Psoas muscle (tissue), 7 donors: ENCODE measurements at regions not wholly inside any gene's neighbourhood (a gene's known extent, or its start where the extent isn't known, plus 50 kb on each side); places are given as distances from the start of the nearest gene placed in this dataset.

Experiments used
- ATAC-seq, 4 donors: fragments of 200-7000 bp; cut with Tn5 transposase; one replicate each; pipeline ENCODE4 v1.9.1; 2020; ENCODE audit warnings: moderate library complexity in 3 of 4, mild to moderate bottlenecking in 2 of 4
- DNase-seq, 2 donors: peaks; one replicate each; pipeline ENCODE4 v3.0.0-alpha.2; 2020
- H3K27ac ChIP-seq: fragments of 200-600 bp; one replicate; pipeline ENCODE4 v1.8.0; 2022
- H3K27me3 ChIP-seq, 3 donors: fragments of 200-600 bp in 1 of 3; one replicate each; pipeline versions ENCODE4 v1.6.1 to v1.8.0; 2013 to 2022; ENCODE audit warnings: low read length in 2 of 3, mild to moderate bottlenecking in 2 of 3, moderate library complexity in 1 of 3; ENCODE audit not compliant: insufficient read depth in 3 of 3
- H3K36me3 ChIP-seq, 2 donors: fragments of 200-600 bp in 1 of 2; one replicate each; pipeline versions ENCODE4 v1.6.1 to v1.8.0; 2013 to 2022; ENCODE audit warnings: low read depth in 1 of 2, mild to moderate bottlenecking in 1 of 2, moderate library complexity in 1 of 2; ENCODE audit not compliant: insufficient read depth in 1 of 2
- H3K4me1 ChIP-seq: fragments of 200-600 bp; one replicate; pipeline ENCODE4 v1.8.0; 2022
- H3K4me3 ChIP-seq: fragments of 200-600 bp; one replicate; pipeline ENCODE4 v1.8.0; 2022; ENCODE audit warnings: mild to moderate bottlenecking
- H3K9me3 ChIP-seq: fragments of 200-600 bp; one replicate; pipeline ENCODE4 v1.8.0; 2022
- CTCF ChIP-seq: fragments of 200-600 bp; IDR thresholded peaks from one replicate; pipeline ENCODE4 v1.8.0; 2022; ENCODE audit warnings: antibody characterized with exemption
- WGBS, 3 donors: extraction: QIAGEN DNeasy Blood & Tissue Kit; methylation state at CpG; one replicate each; pipeline versions ENCODE4 v1.1.6 to v1.1.7; 2013; 5-methylcytosine and 5-hydroxymethylcytosine counted together
- intact Hi-C, 2 donors: fragments of 100-400 bp; cut with DNase I; formaldehyde crosslinking; loops; one replicate each; pipeline versions ENCODE4 v1.11.0 to v1.14.2; 2022
- donor health status: healthy with polysubstance abuse.
- donor health status: DM: no; HTN: no; CAD: no; lungs with moderate emphysema.
- donor health status: Bipolar disorder and iron deficiency.
- donor health status: healthy.
- donor health status: DM: yes; HTN: yes; CAD: no.
- donor health status: DM: no; HTN: no; CAD: no.
- donor health status: DM: yes; HTN: yes; CAD: no.

- H3K9me3 ChIP-seq: no peaks in the 10 kb centered on the region
- no peaks in the 10 kb centered on the region for H3K27me3 ChIP-seq
- intact Hi-C loops: loop anchor here in 1 of 2 donors (10.0 kb wide), 3 partner anchors 85 to 515 kb away; no protein-coding TSS in a partner anchor
- no peak overlapping the region for H3K4me3 ChIP-seq
- no peak overlapping the region for H3K27ac ChIP-seq
- H3K36me3 ChIP-seq: no peaks in the 10 kb centered on the region
- no peak for DNase-seq
- TF ChIP-seq CTCF: no peak
- ATAC-seq: no peak
- WGBS, 3 donors: 91 to 94% (median 93%) methylated on average over 3 of the region's 3 CpGs
- H3K4me1 ChIP-seq: no peaks in the 10 kb centered on the region
Measured at GRCh38 chr13:74280093-74280794, 146.0 kb upstream of the KLF12 start.

GRCh38 chr13:74278901-74279300 is 144.7 kb upstream of the KLF12 start:
- Histone ChIP-seq H3K27ac (no peak overlapping the region), H3K9me3 (no peaks in the 10 kb centered on the region), H3K36me3 (no peaks in the 10 kb centered on the region), H3K4me1 (no peaks in the 10 kb centered on the region), H3K4me3 (no peak overlapping the region), H3K27me3 (no peaks in the 10 kb centered on the region)
- WGBS, 3 donors: 81 to 96% (median 89%) methylated on average over 2 of the region's 2 CpGs
- ATAC-seq (no peak), DNase-seq (no peak)
- intact Hi-C loops: no loop called here
- no peak for TF ChIP-seq CTCF

GRCh38 chr13:74274916-74275315 is 140.7 kb upstream of the KLF12 start:
- Histone ChIP-seq H3K36me3 (no peaks in the 10 kb centered on the region), H3K4me3 (no peak overlapping the region), H3K27me3 (no peaks in the 10 kb centered on the region), H3K4me1 (no peaks in the 10 kb centered on the region), H3K27ac (no peak overlapping the region), H3K9me3 (no peaks in the 10 kb centered on the region)
- ATAC-seq (no peak), DNase-seq (no peak)
- no peak for TF ChIP-seq CTCF
- intact Hi-C loops: no loop called here
- 68 to 76% (median 74%) methylated on average over 2 of the region's 2 CpGs for WGBS, 3 donors

- Histone ChIP-seq H3K9me3 (no peaks in the 10 kb centered on the region), H3K27ac (no peak overlapping the region), H3K4me1 (no peaks in the 10 kb centered on the region), H3K4me3 (no peak overlapping the region), H3K36me3 (no peaks in the 10 kb centered on the region), H3K27me3 (no peaks in the 10 kb centered on the region)
- 48 to 74% (median 62%) methylated on average over 1 of the region's 1 CpG for WGBS, 3 donors
- DNase-seq: no peak
- no peak for ATAC-seq
- no peak for TF ChIP-seq CTCF
- intact Hi-C loops: no loop called here
Measured at GRCh38 chr13:74273581-74273980, 139.4 kb upstream of the KLF12 start.

- Histone ChIP-seq H3K27me3 (no peaks in the 10 kb centered on the region), H3K9me3 (no peaks in the 10 kb centered on the region), H3K27ac (no peak overlapping the region), H3K4me3 (no peak overlapping the region), H3K4me1 (no peaks in the 10 kb centered on the region), H3K36me3 (no peaks in the 10 kb centered on the region)
- intact Hi-C loops: no loop called here
- no peak for TF ChIP-seq CTCF
- DNase-seq (no peak), ATAC-seq (no peak)
- 25 to 49% (median 32%) methylated on average over 1 of the region's 1 CpG for WGBS, 3 donors
Measured at GRCh38 chr13:74272826-74273225, 138.6 kb upstream of the KLF12 start.
